H9 (cell line): ENCODE measurements at regions not wholly inside any gene's neighbourhood (a gene's known extent, or its start where the extent isn't known, plus 50 kb on each side); places are given as distances from the start of the nearest gene placed in this dataset.

ENCODE experiments used
- DNase-seq: peaks from one replicate; pipeline ENCODE4 v3.0.0-alpha.2; 2017
- H2AFZ ChIP-seq: one replicate; pipeline ENCODE4 v1.6.1; 2013; ENCODE audit warnings: mild to moderate bottlenecking, low read length, control low read depth, moderate library complexity
- H2AK5ac ChIP-seq: 2 replicates; pipeline ENCODE4 v1.6.1; 2013; ENCODE audit warnings: low read length, control low read depth, mixed read lengths; ENCODE audit not compliant: insufficient read length
- H2BK120ac ChIP-seq: one replicate; pipeline ENCODE4 v1.6.1; 2013; ENCODE audit warnings: low read depth, mild to moderate bottlenecking, low read length, control low read depth, inconsistent platforms; ENCODE audit not compliant: poor library complexity, severe bottlenecking
- H2BK12ac ChIP-seq: 2 replicates; pipeline ENCODE4 v1.6.1; 2013; ENCODE audit warnings: low read length, control low read depth, mixed read lengths, low read depth; ENCODE audit not compliant: insufficient read length
- H2BK15ac ChIP-seq: 2 replicates; pipeline ENCODE4 v1.6.1; 2013; ENCODE audit warnings: low read depth, low read length, control low read depth
- H2BK20ac ChIP-seq: one replicate; pipeline ENCODE4 v1.6.1; 2013; ENCODE audit warnings: low read depth, mild to moderate bottlenecking, low read length, control low read depth, inconsistent platforms; ENCODE audit not compliant: poor library complexity, severe bottlenecking
- H2BK5ac ChIP-seq: 2 replicates; pipeline ENCODE4 v1.6.1; 2013; ENCODE audit warnings: low read length, control low read depth, mixed read lengths; ENCODE audit not compliant: insufficient read length
- H3K14ac ChIP-seq: 2 replicates; pipeline ENCODE4 v1.6.1; 2013; ENCODE audit warnings: low read length, control low read depth; ENCODE audit not compliant: insufficient read depth
- H3K18ac ChIP-seq: 2 replicates; pipeline ENCODE4 v1.6.1; 2013; ENCODE audit warnings: low read depth, mild to moderate bottlenecking, mixed read lengths, low read length, control low read depth; ENCODE audit not compliant: insufficient read length
- H3K23ac ChIP-seq: 2 replicates; pipeline ENCODE4 v1.6.1; 2013; ENCODE audit warnings: low read length, control low read depth, mixed read lengths, low read depth; ENCODE audit not compliant: insufficient read length
- H3K23me2 ChIP-seq: 2 replicates; pipeline ENCODE4 v1.6.1; 2013; ENCODE audit warnings: low read depth, mild to moderate bottlenecking, mixed read lengths, low read length, control low read depth; ENCODE audit not compliant: insufficient read length, poor library complexity, severe bottlenecking
- H3K27ac ChIP-seq: 2 replicates; pipeline ENCODE4 v1.5.1; 2013; ENCODE audit warnings: low read length, control low read depth, mixed read lengths, low read depth; ENCODE audit not compliant: insufficient read length
- H3K27me3 ChIP-seq: 2 replicates; pipeline ENCODE4 v1.6.1; 2013; ENCODE audit warnings: low read length, control low read depth, inconsistent platforms; ENCODE audit not compliant: insufficient read depth
- H3K4ac ChIP-seq: 2 replicates; pipeline ENCODE4 v1.6.1; 2013; ENCODE audit warnings: low read depth, mild to moderate bottlenecking, control low read depth, inconsistent platforms, low read length, moderate library complexity
- H3K4me1 ChIP-seq: 2 replicates; pipeline ENCODE4 v1.6.1; 2013; ENCODE audit warnings: low read length, control low read depth, inconsistent platforms; ENCODE audit not compliant: insufficient read depth
- H3K4me2 ChIP-seq: 2 replicates; pipeline ENCODE4 v1.6.1; 2013; ENCODE audit warnings: low read length, control low read depth, mixed read lengths; ENCODE audit not compliant: insufficient read length, insufficient read depth
- H3K56ac ChIP-seq: 2 replicates; pipeline ENCODE4 v1.6.1; 2013; ENCODE audit warnings: low read depth, mild to moderate bottlenecking, mixed read lengths, low read length, control low read depth; ENCODE audit not compliant: insufficient read length
- H3K79me1 ChIP-seq: 2 replicates; pipeline ENCODE4 v1.6.1; 2013; ENCODE audit warnings: low read depth, mild to moderate bottlenecking, moderate library complexity, low read length, control low read depth, inconsistent platforms; ENCODE audit not compliant: insufficient read depth, poor library complexity, severe bottlenecking
- H3K79me2 ChIP-seq: 2 replicates; pipeline ENCODE4 v1.6.1; 2013; ENCODE audit warnings: low read length, control low read depth, inconsistent platforms; ENCODE audit not compliant: insufficient read depth
- H3K9ac ChIP-seq: 2 replicates; pipeline ENCODE4 v1.6.1; 2013; ENCODE audit warnings: low read length, control low read depth, mixed read lengths; ENCODE audit not compliant: insufficient read length; ENCODE audit errors: extremely low read depth
- H3K9me3 ChIP-seq: one replicate; pipeline ENCODE4 v1.6.1; 2013; ENCODE audit warnings: low read depth, low read length, inconsistent platforms; ENCODE audit not compliant: control insufficient read depth
- H3T11ph ChIP-seq: one replicate; pipeline ENCODE4 v1.6.1; 2013; ENCODE audit warnings: mild to moderate bottlenecking, low read length, control low read depth, inconsistent platforms
- H4K20me1 ChIP-seq: one replicate; pipeline ENCODE4 v1.6.1; 2013; ENCODE audit not compliant: control insufficient read depth, insufficient read length, insufficient read depth
- H4K5ac ChIP-seq: 2 replicates; pipeline ENCODE4 v1.6.1; 2013; ENCODE audit warnings: low read depth, mild to moderate bottlenecking, mixed read lengths, low read length, control low read depth; ENCODE audit not compliant: insufficient read length
- H4K8ac ChIP-seq: replicated peaks from 2 replicates; pipeline ENCODE4 v1.6.1; 2013; ENCODE audit warnings: low read length, control low read depth, mixed read lengths, low read depth; ENCODE audit not compliant: insufficient read length
- H4K91ac ChIP-seq: 2 replicates; pipeline ENCODE4 v1.6.1; 2013; ENCODE audit warnings: low read depth, mild to moderate bottlenecking, moderate library complexity, mixed read lengths, low read length, control low read depth; ENCODE audit not compliant: insufficient read length
- H3K27ac Mint-ChIP-seq, 3 experiments: 2 replicates in 2 of 3; 3 replicates in 1 of 3; pipeline ENCODE4 v1.8.0; 2020 to 2021; ENCODE audit warnings: mixed read lengths in 3 of 3, mild to moderate bottlenecking in 1 of 3, moderate library complexity in 1 of 3
- H3K27me3 Mint-ChIP-seq: 2 replicates; pipeline ENCODE4 v1.8.0; 2021; ENCODE audit warnings: low read depth, mild to moderate bottlenecking, moderate library complexity, mixed read lengths
- H3K36me3 Mint-ChIP-seq, 3 experiments: 2 replicates in 2 of 3; 3 replicates in 1 of 3; pipeline ENCODE4 v1.8.0; 2020 to 2021; ENCODE audit warnings: low read depth in 3 of 3, mixed read lengths in 3 of 3; ENCODE audit not compliant: insufficient read depth in 1 of 3
- H3K4me1 Mint-ChIP-seq, 2 experiments: 2 replicates each; pipeline ENCODE4 v1.8.0; 2020; ENCODE audit warnings: mixed read lengths in 2 of 2
- H3K4me3 Mint-ChIP-seq, 2 experiments: 2 replicates in 1 of 2; 3 replicates in 1 of 2; pipeline ENCODE4 v1.8.0; 2020 to 2021; ENCODE audit warnings: mild to moderate bottlenecking in 2 of 2, mixed read lengths in 2 of 2, moderate library complexity in 1 of 2
- H3K9me3 Mint-ChIP-seq, 2 experiments: 2 replicates in 1 of 2; 3 replicates in 1 of 2; pipeline ENCODE4 v1.8.0; 2020; ENCODE audit warnings: mild to moderate bottlenecking in 2 of 2, mixed read lengths in 2 of 2, moderate library complexity in 1 of 2
- CTCF ChIP-seq: fragments of 200-600 bp; sonication (generic); conservative IDR thresholded peaks from 3 replicates; pipeline ENCODE4 v1.8.0; 2021; ENCODE audit warnings: antibody characterized with exemption, mild to moderate bottlenecking
- WGBS: extraction: QIAGEN DNeasy Blood & Tissue Kit; methylation state at CpG from one replicate; pipeline ENCODE4 v1.1.7; 2013; ENCODE audit warnings: missing lambda C conversion rate, low lambda C conversion rate, mixed read lengths; ENCODE audit not compliant: insufficient read length; ENCODE audit errors: extremely low coverage; 5-methylcytosine and 5-hydroxymethylcytosine counted together

- H2BK120ac ChIP-seq = no peak overlapping the region
- H3K23me2 ChIP-seq = no peaks in the 10 kb centered on the region
- no peak overlapping the region for H3K9ac ChIP-seq
- no peak overlapping the region for H3K56ac ChIP-seq
- Mint-ChIP-seq H3K27ac (no peak overlapping the region), H3K27me3 (no peaks in the 10 kb centered on the region; the same call in 1 of the 2 replicates), H3K4me1 (peaks cover 2 to 7% of the 10 kb centered on the region in 2 experiments; a peak in 2 of 4 replicates), H3K9me3 (no peaks in the 10 kb centered on the region), H3K4me3 (no peak overlapping the region), H3K36me3 (no peaks in the 10 kb centered on the region)
- no peak overlapping the region for H2BK5ac ChIP-seq
- peak; percentile 8 for DNase-seq
- H3K4me2 ChIP-seq = no peak overlapping the region
- H3K27me3 ChIP-seq = no peaks in the 10 kb centered on the region
- no peaks in the 10 kb centered on the region for H3K79me2 ChIP-seq
- H3K79me1 ChIP-seq = no peaks in the 10 kb centered on the region
- no peak overlapping the region for H3K14ac ChIP-seq
- no peak overlapping the region for H3K23ac ChIP-seq
- no peak overlapping the region for H4K91ac ChIP-seq
- H3K9me3 ChIP-seq = no peaks in the 10 kb centered on the region
- H4K20me1 ChIP-seq = no peaks in the 10 kb centered on the region
- H2AK5ac ChIP-seq = no peak overlapping the region
- no peak overlapping the region for H2BK20ac ChIP-seq
- no peak overlapping the region for H4K8ac ChIP-seq
- no peak overlapping the region for H3K18ac ChIP-seq
- H3T11ph ChIP-seq = no peak overlapping the region
- no peak overlapping the region for H2BK12ac ChIP-seq
- no peak overlapping the region for H4K5ac ChIP-seq
- no CpG with 5 or more reads among the region's 4 CpGs for WGBS
- TF ChIP-seq CTCF = no peak
- H3K4ac ChIP-seq = no peak overlapping the region
- no peak overlapping the region for H2AFZ ChIP-seq
- no peak overlapping the region for H2BK15ac ChIP-seq
- H3K4me1 ChIP-seq = no peaks in the 10 kb centered on the region
- H3K27ac ChIP-seq = no peak overlapping the region
Measured at GRCh38 chr15:31498756-31499155, 172.1 kb downstream of the KLF13 start.
